ENCODE measurements at regions not wholly inside any gene's neighbourhood (a gene's known extent, or its start where the extent isn't known, plus 50 kb on each side); places are given as distances from the start of the nearest gene placed in this dataset.

GRCh38 chr3:59372346-59372745 is 322.5 kb upstream of the CFAP20DC start:
- TF ChIP-seq GATA3 (IDR thresholded peaks at IDR 0.05; ENCODE audit: low read depth, low read length) (no peak), GATA2 (IDR thresholded peaks at IDR 0.05; ENCODE audit: low read depth, low read length) (no peak)

All from SH-SY5Y (cell line).